HTR-8/SVneo (cell line): ENCODE measurements at regions not wholly inside any gene's neighbourhood (a gene's known extent, or its start where the extent isn't known, plus 50 kb on each side); places are given as distances from the start of the nearest gene placed in this dataset.
"Not testable (repeated sequence)": the region's sequence is repeated elsewhere in the genome, so short reads cannot be mapped to it uniquely, and the experiment has no call there.

Experiments
- DNase-seq: peaks from one replicate; pipeline ENCODE4 v3.0.0; 2011; ENCODE audit warnings: low spot score, mixed read lengths; ENCODE audit not compliant: insufficient read length
- FAIRE-seq: peaks from 2 replicates; lab custom pipeline; 2011; peaks lifted over from hg19 to GRCh38; lab: Jason Lieb, UNC

DNA sequence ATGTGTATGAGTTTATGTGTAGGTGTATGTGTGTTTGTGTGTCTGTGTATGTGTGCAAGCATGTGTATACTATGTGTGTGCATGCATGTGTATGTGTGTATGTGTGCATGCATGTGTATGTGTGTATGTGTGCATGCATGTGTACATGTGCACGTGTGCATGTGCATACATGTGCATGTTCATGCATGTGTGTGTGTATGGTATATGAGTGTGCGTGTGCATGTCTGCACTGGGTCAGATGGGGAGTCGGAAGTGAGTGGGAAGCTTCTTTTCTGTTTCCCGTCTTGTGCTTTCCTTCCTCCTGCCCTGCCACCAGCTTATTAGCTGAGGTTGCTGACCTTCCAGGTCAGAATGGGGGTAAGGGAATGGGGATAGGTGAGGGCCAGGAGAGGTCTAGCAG lies 174.7 kb downstream of the MAP2K4 start:
- DNase-seq (no peak), FAIRE-seq (peak; percentile 74)

GRCh38 chr17:12201294-12201880 lies 180.7 kb downstream of the MAP2K4 start:
- FAIRE-seq, result no peak

GRCh38 chr17:12209632-12210191 lies 189.0 kb downstream of the MAP2K4 start:
- FAIRE-seq (no peak), DNase-seq (no peak)

More at GRCh38 chr17:12201294-12201880, 180.7 kb downstream of the MAP2K4 start:
- DNase-seq, result no peak

GRCh38 chr17:12220714-12221439 lies 200.2 kb downstream of the MAP2K4 start:
- FAIRE-seq, DNase-seq: not testable (repeated sequence)

DNA sequence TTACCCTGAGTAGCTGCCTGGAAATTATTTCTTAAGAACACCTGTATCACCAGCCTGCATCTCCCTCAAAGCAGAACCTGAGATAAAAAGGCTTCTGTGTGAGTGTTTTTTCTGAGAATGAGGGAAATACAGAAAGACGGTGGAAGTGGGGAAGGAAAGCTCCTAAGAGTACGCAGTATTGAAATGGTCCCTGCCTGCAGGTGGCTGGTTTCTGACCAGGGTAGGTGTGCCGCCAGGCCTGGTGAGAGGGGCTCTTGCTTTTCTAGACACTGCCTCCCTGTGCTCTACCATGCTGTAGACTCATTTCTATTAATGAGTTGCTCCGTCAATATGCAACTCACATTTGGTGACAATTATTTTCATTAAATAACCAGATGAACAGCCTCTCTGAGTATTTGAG lies 201.7 kb downstream of the MAP2K4 start:
- DNase-seq, result no peak

GRCh38 chr17:12227547-12227946 lies 206.9 kb downstream of the MAP2K4 start:
- no peak for DNase-seq
- FAIRE-seq, result no peak

More for the DNA sequence above, 201.7 kb downstream of the MAP2K4 start:
- FAIRE-seq, result no peak

DNA sequence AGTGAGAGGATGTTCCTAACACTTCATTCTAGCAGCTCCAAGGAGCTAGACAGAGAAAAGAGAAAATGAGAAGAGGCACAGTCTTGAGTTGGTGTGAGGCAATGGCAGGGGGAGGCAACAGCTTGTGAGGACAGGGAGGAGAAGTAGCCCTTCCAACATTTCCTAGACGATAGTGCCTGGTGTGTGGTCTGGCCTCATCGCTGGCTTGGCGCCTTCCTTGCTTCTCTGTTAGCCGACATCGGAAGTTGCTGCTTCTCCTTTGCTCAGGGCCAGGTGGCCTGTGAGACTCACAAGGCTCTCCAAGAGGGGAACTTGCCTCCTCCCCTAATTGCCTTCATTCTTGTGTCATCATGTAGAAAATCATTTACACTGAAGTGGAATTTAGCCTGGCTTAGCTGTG lies 208.7 kb downstream of the MAP2K4 start:
- DNase-seq (no peak), FAIRE-seq (no peak)

DNA sequence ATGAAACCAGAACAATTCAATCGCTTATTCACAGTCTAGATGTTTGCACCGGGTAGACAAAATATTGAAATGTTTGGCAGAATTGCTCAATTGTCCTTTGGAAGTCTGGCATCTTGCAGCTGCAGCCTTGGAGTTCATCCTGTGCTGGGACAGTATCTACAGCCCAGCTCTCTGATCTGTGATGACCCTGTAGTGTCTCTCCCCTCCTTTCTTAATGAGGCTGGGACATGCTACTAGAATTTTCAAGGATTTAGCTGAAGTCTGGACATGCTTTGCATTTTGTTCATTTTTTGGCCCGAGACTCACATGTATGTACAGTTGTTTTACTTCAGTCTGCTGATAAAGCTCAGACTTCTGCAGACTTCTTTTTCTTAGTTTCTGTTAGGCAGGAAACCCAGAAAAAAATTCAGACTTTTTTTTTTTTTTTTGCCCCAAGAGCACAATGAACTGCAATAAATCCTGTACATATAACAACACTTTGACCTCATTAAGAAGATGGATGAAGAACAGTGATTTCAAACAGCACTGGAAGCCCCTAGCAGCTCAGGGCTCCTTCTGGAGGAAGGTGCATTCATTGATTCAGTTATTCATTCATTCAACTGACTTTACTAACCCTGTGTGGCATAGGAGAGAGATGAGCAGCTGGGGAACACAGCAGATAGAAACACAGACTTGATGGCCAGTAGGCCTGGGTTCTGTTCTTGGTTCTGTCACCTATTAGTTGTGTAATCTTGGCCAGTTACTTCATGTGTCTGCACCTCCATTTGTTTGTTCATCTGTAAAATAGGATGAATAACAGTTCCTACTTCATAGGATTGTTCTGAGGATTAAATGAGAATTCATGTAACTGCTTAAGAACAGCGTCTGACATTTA lies 210.0 kb downstream of the MAP2K4 start:
- DNase-seq (no peak), FAIRE-seq (no peak)

DNA sequence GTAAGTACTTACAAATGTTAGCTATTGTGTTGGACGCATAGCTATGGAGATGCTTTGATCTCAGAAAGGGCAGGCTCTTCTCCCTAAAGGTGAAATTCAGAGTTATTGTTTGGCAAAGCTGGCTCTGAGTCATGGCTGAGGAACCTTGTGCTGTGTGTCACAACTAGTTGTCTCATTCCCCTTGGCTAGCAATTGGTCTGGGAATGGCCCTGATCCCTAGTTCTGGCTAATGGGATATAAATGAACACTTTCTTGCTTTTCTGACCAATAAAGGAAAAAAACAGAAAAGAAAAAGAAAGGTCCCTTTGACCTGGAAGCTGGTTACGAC lies 210.6 kb downstream of the MAP2K4 start:
- FAIRE-seq, result no peak
- no peak for DNase-seq

DNA sequence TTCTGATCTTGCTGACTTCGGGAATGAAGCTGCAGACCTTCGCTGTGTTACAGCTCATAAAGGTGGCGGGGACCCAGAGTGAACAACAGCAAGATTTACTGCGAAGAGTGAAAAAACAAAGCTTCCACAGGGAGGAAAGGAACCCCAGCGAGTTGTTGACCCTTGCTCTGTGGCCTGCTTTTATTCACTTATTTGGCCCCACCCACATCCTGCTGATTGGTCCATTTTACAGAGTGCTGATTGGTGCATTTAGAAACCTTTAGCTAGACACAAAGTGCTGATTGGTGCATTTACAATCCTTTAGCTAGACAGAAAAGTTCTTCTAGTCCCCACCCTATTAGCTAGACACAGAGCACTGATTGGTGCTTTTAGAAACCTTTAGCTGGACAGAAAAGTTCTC lies 218.3 kb downstream of the MAP2K4 start:
- DNase-seq, result not testable (repeated sequence)

DNA sequence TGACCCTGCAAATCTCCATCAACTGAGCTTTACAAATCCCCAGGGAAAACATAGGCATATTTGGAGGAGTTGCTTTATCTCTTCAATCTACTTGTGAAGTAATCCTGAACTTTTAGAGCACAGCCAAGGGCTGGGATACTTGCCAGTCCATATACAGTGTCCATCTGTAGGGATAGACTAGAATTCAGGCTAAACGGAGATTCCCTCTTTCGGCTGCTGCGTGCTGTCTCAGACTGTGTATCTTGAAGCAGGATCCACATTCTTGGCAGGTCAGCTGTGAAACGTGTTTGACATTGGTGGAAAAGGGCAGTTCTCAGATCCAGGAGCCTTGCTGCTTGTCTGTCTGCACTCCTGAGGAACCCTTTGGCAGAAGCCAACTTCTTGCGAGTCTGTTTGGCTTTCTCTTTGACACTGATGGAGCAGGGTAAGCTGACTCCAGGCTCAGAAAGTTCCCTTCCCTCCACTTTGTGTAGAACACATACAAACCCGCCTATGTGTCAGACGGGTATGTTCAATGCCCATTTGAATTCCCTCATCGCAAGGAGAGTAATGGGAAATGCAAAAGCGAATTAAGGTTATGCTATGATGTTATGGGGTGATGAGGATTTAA lies 221.8 kb downstream of the MAP2K4 start:
- FAIRE-seq (no peak), DNase-seq (no peak)

More for the DNA sequence above, 218.3 kb downstream of the MAP2K4 start:
- not testable (repeated sequence) for FAIRE-seq

DNA sequence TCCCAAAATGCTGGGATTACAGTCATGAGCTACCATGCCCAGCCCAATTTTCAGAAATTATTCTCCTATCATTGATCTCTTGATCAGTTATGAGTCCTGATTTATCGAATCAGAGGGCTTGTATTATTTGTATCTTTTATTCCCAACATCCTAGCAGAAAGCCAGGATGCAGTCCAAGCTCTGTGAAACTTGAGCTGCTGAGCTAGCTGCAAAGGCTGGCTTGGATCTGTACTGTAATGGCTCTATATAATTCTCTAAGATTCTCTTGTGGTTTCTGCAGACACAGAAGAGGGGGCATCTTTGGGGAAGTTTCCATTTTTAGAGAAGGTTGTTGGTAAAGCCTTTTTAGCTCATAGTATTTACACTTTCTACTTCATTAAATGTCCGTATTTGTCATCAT lies 227.1 kb downstream of the MAP2K4 start:
- FAIRE-seq (no peak), DNase-seq (no peak)

DNA sequence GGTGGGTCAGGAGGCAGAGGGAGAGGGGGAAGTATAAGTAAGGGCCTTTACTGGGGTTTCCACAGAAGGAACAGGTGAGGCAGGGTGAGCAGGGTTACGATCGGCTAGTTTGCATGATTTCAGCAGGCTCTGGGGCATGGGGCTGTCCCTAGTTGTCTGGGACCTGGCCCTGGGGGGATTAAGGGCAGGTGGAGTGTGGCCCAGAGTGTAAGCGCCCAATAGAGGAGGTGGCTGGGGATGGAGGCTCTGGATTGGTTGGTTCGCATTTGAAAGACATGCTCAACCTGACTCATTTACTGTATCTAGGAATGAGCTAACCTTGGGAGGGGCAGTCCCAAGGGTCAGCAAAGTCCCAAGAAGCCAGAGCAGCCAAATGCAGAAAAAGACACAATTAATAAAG lies 230.3 kb downstream of the MAP2K4 start:
- DNase-seq (no peak), FAIRE-seq (no peak)

GRCh38 chr17:12252462-12252861 lies 231.8 kb downstream of the MAP2K4 start:
- FAIRE-seq, result no peak
- DNase-seq, result no peak

DNA sequence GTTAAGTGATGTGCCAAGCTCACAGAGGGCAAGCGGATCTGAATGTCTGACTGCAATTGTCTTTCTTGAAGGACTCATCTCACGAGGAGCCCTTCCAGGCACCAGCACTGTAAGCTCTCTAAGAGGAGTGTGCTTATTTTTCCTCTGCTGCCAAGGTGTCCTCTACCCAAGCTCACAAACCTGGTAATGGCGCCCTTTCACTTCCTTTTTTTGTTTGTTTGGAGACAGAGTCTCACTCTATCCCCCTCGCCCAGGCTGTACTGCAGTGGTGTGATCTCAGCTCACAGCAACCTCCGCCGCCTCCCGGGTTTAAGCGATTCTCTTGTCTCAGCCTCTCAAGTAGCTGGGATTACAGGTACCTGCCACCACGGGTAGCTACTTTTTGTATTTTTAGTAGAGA lies 233.8 kb downstream of the MAP2K4 start:
- FAIRE-seq, result no peak
- DNase-seq, result no peak

DNA sequence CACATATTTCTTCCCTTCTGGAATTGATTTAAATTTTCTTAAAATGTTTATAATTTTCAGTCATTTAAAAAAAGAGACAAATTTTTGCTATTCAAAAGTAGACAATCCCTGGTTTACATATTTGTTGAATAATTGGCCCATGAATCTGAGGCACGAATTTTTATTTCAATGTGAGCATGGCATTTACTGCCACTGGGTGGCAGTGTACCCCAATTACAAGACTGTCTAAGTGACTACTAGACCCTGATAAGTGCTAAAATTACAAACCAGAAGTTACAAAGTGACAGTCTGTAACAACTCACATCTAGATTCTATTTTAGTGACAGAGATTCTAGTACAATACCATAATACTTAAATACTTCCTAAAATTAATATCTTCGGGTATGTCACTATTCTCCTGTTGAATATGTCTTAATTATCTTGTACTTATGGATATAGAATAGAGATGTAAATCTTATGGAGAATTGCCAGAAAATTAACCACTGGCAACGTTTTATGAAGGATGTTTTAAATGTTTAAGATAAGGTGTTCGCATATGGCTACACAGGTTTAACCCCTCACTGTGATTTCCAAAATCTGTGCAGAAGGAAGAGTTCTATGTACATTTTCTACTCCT lies 235.8 kb downstream of the MAP2K4 start:
- DNase-seq, result peak; percentile 59
- no peak for FAIRE-seq

DNA sequence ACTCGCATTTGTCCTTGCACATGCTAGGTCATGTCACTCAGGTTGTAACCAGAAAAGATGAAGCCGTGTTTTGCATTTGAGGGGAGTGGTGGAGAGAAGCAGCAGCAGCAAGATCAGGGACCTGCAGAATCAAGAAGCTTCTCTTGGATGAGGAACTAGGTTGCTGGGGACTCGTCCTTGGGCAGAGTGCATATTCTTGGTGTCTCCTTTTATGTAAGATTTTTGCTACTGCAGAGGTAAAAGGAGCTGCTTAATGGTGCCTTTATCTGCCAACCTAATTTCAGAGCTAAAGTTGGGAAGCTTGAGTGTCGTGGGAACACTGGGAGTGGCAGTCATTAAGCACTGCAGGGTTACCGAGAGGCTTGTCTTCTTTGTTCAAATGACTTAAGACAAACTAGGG lies 236.5 kb downstream of the MAP2K4 start:
- DNase-seq (no peak), FAIRE-seq (no peak)

GRCh38 chr17:12261354-12261753 lies 240.7 kb downstream of the MAP2K4 start:
- DNase-seq (no peak), FAIRE-seq (peak; percentile 60)

DNA sequence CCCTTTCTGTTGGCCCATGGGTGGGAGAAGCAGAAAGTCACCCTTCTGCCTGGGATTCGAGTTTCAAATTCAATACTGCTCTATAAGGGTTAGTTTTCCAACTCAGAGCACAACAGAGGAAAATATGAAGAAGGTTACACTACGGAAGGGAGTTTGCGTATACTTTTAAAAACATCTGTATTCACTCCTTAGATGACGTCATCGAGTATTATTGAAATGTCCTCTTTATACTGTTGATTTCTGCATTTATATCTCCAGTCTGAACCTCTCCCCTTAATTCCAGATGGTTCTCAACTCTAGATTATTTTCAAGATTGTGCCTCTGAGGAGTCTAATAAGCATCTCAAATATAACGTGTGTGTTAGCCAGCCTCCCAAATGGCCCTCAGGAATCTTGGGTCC lies 249.1 kb downstream of the MAP2K4 start:
- FAIRE-seq (no peak), DNase-seq (no peak)

GRCh38 chr17:12277827-12278226 lies 257.1 kb downstream of the MAP2K4 start:
- FAIRE-seq (no peak), DNase-seq (no peak)
